ENCODE measurements at regions not wholly inside any gene's neighbourhood (a gene's known extent, or its start where the extent isn't known, plus 50 kb on each side); places are given as distances from the start of the nearest gene placed in this dataset.

DNA sequence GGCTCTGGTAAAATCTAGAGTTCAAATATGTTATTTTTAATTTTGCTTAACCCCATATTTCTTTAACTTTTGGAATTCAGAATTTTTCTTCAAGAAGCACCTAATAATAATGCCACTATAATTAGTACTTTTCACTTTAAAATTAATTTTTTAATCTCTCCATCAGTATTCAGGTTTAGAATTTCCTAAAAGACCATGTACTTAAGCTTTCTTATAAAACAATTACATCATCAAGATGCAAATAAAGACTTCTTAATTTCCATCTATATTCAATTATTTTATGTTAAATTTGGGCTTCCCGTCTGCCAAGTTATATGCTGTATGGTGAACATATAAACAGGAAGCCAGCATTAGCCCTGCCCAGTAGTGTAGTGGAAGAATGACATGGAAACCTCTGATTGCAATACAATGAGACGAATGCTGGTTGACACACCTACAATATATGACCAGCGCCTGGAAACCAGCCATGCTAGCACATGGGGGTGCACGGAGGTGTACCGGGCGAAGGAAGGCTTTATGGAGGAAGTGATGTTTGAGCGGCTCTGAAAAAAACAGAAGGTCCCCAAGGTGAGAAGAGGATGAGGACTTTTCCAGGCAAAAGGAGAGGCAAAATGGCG lies 82.2 kb downstream of the LLPH start:
- Histone ChIP-seq H3K4me2 (ENCODE audit: control insufficient read depth, insufficient read depth) (no peak overlapping the region), H2AFZ (ENCODE audit: control insufficient read depth, low read depth, low read length) (peak overlapping the region; percentile 3), H3K79me2 (ENCODE audit: control insufficient read depth, insufficient read depth, low read length) (no peaks in the 10 kb centered on the region), H3K4me3 (no peak overlapping the region), H3K9ac (ENCODE audit: control insufficient read depth, insufficient read depth, low read length) (no peak overlapping the region), H3K36me3 (ENCODE audit: control insufficient read depth in 2 of 2, insufficient read depth in 2 of 2, low read length in 1 of 2) (no peaks in the 10 kb centered on the region; a peak in 1 of 4 replicates), H4K20me1 (ENCODE audit: control insufficient read depth, insufficient read depth) (no peaks in the 10 kb centered on the region), H3K4me1 (ENCODE audit: control insufficient read depth, insufficient read depth, low read length) (peaks cover 34% of the 10 kb centered on the region), H3K27me3 (replicated peaks in 1 of 2; ENCODE audit: control insufficient read depth in 2 of 2, insufficient read depth in 2 of 2, low read length in 1 of 2) (no peaks in the 10 kb centered on the region), H3K9me3 (replicated peaks; ENCODE audit: control insufficient read depth, insufficient read depth, low read length) (no peaks in the 10 kb centered on the region; the same call in none of the 3 replicates), H3K27ac (ENCODE audit: control insufficient read depth, insufficient read depth) (peak overlapping the region; percentile 92)
- 59% methylated on average over 8 of the region's 8 CpGs for WGBS (ENCODE audit: insufficient coverage, insufficient replicate concordance, low lambda C conversion rate, missing lambda C conversion rate)
- ChIA-PET RAD21 (ENCODE audit: unreplicated experiment) (interaction anchor here (0.6 to 2.5 kb wide), 9 partner anchors 8 to 251 kb away, joined by 3 to 16 read pairs (median 6); no protein-coding TSS in a partner anchor), CTCF (interaction anchor here (1.0 to 1.8 kb wide), 4 partner anchors 7 to 123 kb away, joined by 3 to 6 read pairs (median 3); no protein-coding TSS in a partner anchor), POLR2A (interaction anchor here (0.7 to 1.7 kb wide), 7 partner anchors 7 to 142 kb away, joined by 3 to 6 read pairs (median 4); no protein-coding TSS in a partner anchor), SMC1A (ENCODE audit: uncharacterized antibody, unreplicated experiment) (interaction anchor here (0.6 to 3.3 kb wide), 13 partner anchors 9 to 1166 kb away, joined by 3 to 25 read pairs (median 4); no protein-coding TSS in a partner anchor)
- TF ChIP-seq SMAD5 (IDR thresholded peaks at IDR 0.05; ENCODE audit: low read depth) (no peak), ATF7 (IDR thresholded peaks at IDR 0.05; ENCODE audit: low read depth) (peak; percentile 60; the same call in 1 of the 2 replicates), NFYB (IDR thresholded peaks at IDR 0.05; ENCODE audit: insufficient read depth, low read depth, low read length) (no peak), STAT1 (conservative IDR thresholded peaks at IDR 0.05) (no peak), KDM1A (IDR thresholded peaks at IDR 0.05; ENCODE audit: borderline replicate concordance) (no peak)
- TF ChIP-seq, protein P1, sequence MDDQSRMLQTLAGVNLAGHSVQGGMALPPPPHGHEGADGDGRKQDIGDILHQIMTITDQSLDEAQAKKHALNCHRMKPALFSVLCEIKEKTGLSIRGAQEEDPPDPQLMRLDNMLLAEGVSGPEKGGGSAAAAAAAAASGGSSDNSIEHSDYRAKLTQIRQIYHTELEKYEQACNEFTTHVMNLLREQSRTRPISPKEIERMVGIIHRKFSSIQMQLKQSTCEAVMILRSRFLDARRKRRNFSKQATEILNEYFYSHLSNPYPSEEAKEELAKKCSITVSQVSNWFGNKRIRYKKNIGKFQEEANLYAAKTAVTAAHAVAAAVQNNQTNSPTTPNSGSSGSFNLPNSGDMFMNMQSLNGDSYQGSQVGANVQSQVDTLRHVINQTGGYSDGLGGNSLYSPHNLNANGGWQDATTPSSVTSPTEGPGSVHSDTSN (IDR thresholded peaks at IDR 0.05; ENCODE audit: insufficient replicate concordance, low read depth, low read length): no peak
- ATAC-seq (no peak), DNase-seq (ENCODE audit: low read depth, low spot score) (no peak), FAIRE-seq (no peak)
- intact Hi-C loops (cut with micrococcal nuclease; ENCODE audit: unreplicated experiment) (no loop called here), in situ Hi-C loops (cut with MboI) (no loop called here)
- BruUV-seq (replicated peaks): no TSS peak
